ENCODE measurements at regions not wholly inside any gene's neighbourhood (a gene's known extent, or its start where the extent isn't known, plus 50 kb on each side); places are given as distances from the start of the nearest gene placed in this dataset.

DNA sequence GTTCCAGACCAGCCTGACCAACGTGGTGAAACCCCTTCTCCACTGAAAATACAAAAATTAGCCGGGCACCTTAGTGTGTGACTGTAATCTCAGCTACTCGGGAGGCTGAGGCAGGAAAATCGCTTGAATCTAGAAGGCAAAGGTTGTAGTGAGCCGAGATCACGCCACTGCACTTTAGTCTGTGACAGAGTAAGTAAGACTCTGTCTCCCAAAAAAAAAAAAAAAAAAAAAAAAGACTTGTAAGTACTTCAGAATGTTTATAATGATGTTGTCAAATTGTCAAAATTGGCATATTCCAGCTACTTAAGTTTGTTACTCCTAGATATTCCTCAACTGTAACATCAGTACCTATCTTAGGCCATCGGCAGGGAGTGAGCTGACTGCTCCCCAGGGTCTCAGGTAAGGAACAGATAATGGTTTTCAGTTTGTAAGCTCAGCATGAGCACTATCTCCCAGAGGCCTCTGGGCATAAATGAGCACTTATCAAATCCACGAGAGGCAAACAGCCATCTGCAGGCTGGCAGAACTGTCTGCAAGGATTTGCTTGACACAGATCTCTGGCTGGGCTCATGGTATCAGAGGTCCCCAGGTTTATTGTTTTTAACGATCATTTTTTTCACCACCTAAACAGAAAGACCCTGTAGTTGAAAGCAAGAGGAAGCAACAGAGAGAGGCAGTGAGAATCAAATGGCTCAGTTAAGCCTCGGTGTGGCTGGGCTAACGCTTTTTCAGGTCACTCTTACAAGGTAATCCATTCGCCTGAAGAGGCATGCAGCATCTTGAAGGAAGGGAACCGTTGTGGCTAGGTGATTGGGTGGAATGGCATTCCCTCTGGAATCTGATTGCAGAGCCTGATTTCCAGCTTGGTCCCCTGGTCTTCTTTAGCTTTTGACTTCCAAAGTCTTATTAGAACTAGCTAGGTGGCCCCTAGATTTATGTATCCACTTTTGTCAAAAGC, 115.9 kb downstream of the LY86 start:
- DNase-seq, result no peak

DNA sequence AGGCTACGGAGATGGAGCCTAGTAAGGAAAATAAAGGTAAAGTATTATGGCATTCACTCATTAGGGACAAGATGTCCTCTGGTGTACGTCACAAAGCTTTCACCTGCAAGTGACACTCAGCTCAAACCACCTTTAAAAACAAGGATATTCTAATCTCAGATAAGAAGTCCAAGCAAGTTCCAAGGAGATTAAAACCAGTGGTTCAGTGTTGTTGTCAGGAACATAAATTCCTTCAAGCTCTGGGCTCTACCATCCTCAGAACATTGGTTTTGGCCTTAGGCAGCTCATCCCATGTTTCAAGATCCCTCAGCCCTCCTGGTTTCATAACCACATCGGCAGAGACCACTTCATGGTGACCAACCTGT, 116.5 kb downstream of the LY86 start:
- no peak for DNase-seq

- no peak for DNase-seq
Measured at GRCh38 chr6:6705915-6706675, 117.6 kb downstream of the LY86 start.

DNA sequence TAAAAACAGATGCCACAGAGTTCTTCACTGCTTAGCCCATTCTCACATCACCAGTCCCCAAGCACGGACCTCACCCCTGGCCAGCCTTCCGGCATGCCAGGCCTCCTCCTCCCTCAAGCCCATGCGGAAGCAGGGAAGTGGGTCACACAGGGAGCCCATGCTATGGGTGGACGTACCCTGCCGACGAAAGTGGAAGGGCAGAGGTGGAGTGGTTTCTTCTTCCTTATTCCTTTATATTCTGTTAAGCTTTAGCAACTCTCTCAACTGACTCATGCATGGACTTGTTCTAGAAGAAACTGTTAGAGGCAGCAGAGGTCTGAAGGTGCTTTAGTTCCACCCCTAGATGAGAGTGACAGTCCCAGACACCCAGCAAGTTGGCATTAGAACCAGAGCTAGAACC, 118.6 kb downstream of the LY86 start:
- no peak for DNase-seq

DNA sequence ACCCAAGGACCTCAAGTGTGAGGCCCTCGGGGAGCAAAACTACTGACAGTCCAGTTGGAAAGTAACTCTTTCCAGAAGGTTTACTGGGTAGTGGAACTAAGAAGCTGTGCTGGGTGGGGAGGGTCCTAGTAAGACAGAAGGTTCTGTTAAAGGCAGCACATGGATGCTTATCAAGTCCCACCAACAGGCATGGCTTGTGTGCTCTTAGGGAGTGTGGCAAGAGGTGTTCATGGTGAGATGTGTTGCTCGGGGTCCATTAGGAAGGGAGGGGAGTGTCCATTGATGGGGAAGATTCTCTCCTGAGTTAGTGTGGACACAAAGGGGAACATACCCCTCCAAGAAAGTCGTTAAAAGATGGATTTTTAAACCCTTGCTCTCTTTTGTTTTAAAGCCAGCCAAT, 120.6 kb downstream of the LY86 start:
- no peak for DNase-seq

- DNase-seq, result no peak
Measured at GRCh38 chr6:6711031-6711785, 122.7 kb downstream of the LY86 start.

DNA sequence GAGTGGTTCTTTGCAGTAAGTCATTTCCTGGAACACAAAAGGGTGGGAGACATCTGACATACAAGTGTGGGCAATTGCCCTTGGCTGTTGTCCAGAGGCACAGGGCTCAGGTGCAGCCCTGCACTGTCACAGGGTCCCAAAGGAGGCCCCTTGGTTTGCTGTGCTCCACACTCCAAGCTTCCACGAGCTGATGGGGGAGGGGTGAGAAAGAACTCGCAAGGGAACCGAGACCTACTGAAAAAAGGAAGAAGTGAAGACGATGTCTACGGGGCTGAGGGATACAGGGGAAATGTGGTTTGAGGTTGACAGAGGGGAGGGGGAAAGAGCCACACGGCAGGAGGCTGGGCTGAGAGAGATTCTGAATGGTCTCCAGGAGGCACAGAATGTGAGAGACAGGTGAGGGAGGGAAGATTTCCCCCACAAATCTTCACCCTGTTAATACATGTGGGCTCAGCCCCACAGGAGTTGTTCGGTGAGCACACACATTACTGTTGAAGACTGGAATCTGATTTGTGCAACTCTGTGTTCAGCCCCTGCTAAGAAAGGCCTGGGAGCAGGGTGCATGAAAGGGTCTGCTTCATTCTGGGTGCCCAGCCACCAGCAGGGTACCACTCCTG, 123.4 kb downstream of the LY86 start:
- DNase-seq, result peak; percentile 27

DNA sequence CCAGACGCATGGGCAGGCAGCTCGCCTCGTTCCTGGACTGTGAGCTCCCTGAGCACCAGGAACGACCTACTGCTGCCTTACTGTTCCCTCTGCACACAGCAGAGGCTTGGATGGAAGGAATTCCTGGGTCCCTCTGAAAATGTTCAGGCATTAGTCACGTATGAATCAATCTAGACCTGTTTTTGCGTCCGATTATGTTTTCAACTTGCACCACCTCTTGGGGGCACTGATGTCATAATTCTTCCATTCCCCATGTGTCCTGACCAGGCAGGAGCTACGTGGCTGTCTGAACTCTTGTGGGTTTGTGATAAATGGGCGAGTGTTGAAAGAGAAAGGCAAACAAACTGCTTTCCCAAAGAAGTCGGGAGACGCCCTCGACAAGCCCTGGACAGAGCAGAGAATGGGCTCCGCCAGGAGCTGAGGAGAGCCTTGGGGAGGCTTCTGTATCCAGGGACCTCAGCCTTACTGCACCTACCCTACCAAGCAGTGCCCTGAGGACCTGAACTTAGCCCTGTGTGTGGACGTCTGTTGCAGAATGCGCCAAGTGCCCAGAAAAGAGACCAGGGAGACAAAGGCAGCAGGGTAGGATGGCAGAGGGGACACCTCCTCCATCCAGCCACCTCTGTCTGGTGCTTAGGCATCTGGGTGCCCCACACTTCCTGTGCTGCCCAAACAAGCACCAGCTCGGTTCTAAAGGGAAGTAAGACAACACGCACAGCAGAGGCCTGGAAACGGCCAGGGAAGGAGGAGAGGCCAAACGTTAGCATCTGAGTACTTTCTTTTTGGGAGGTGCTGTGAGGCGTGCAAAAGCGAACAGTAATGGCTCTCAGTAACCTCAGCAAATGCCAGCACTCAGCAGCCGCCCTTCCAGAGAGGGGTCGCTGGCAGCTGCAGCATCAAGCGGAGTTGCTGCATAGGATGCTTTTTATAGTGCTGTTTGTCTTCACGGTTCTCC, 124.2 kb downstream of the LY86 start:
- DNase-seq, result peak; percentile 26

- no peak for DNase-seq
Measured at GRCh38 chr6:6713657-6714056, 125.1 kb downstream of the LY86 start.

GRCh38 chr6:6714118-6714897, 125.8 kb downstream of the LY86 start:
- DNase-seq, result no peak

- no peak for DNase-seq
Measured at GRCh38 chr6:6714953-6715352, 126.4 kb downstream of the LY86 start.

- no peak for DNase-seq
Measured at GRCh38 chr6:6715465-6715864, 126.9 kb downstream of the LY86 start.

DNA sequence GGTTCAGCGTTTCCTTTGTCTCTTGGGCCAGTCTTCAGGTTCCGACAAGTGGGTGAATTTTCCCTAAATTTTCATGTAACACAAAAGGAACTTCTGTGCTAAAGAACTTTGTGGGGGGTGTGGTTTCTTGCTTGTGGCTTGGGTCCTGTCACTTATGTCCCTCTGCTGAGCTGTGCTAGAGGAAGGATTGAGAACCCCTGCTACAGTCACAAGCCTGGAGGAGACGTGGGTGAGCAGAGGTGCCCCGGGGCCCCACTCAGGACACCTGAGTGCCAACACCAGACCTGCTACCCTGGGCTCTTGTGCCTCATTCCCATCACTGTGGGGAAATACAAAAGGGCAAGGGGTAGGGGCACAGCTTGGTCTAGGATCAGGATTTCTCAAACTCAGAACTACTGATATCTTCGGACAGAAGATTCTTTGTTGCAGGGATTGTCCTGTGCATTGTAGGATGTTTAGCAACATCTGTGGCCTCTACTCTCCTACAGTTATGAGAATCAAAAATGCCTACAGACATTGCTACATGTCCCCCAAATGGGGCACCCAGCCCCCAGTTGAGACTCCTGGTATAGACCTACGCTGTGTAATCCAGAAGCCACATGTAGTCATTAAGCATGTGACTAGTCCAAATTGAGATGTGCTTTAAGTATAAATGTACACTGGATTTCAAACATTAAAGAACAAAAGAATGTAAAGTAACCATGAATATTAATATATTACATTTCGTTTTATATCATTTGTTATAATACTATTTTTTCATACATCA, 128.7 kb downstream of the LY86 start:
- DNase-seq, result no peak

GRCh38 chr6:6717953-6718352, 129.4 kb downstream of the LY86 start:
- no peak for DNase-seq

DNA sequence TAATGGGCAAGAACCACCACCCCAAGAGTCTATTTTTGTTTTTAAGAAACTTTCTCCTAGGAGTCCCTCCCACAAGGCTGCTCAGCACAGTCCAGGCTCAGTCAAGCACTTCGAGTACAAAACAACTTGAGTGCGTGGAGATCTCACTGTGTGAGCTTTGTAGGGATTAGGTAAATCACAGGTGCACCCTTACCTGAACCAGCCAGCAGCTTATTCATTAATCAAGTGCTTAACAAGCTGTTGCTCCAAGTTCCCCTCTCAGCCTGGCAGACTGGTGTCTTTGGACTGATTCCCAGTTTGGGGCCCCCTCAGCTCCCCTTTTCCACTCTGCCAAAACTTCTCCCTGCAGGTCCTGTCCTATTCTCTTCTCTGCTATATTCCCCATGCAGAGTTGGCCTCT, 133.1 kb downstream of the LY86 start:
- no peak for DNase-seq

DNA sequence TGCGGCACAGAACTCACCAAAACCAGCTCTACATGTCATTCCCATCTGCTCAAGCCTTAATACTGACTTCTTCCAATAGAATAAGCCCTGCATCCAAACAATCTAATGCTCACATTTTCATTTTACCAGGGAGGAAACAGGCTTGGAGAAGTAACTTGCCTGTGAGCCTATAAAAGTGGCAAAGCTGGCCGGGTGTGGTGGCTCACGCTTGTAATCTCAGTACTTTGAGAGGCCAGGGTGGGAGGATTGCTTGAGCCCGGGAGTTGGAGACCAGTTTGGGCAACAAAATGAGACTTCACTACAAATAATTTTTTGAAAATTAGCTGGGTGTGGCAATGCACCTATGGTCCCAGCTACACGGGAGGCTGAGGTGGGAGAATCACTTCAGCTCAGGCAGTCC, 133.7 kb downstream of the LY86 start:
- no peak for DNase-seq

DNA sequence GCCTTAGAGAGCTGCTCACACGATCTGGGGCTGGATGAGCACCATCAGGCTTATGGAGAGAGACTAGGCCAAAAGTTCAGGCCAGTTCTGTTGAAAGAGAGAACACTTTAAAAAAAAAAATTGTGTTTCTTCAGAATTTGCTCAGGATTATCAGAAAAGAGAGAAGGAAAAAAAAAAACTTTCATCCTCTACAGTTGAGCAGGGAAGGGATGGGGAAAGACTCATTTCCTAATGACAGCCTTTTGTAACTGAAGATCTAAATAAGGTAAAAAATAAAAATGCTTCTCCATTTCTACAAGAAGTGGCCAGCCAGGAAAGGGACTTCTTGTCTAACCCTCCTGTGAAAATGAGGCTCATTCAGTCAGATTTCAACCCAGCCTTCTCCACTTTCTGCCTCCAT, 134.8 kb downstream of the LY86 start:
- no peak for DNase-seq

DNA sequence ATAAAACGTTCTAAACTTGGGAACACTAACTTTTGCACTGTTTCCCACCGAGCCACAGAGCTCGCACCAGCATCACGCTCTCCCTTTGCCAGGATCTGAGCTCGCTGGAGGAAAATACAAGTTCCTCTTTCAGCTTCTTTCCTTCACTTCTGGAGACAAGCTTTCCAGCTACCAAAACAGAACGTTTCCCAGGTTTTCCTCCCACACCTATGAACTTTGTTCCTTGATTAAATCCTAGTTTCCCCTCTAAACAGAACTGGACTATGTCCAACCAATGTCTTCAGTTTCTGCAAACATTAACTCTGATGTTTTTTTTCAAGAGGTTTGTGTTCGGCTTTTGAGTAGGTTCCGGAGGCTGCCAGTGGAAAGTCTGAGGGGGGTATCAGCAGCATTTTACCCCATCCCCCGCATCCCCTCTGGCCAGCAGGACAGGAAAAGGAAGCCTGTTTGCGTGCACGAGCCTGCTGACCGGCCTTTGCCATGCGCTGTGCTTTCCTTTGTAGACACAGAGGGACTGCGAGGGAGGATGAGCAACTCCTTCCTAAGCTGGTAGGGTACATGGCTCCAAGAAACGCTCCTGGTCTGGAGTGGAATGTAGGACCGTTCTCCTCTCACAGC, 135.5 kb downstream of the LY86 start:
- no peak for DNase-seq
